Keratinocyte (primary cell): ENCODE measurements at regions not wholly inside any gene's neighbourhood (a gene's known extent, or its start where the extent isn't known, plus 50 kb on each side); places are given as distances from the start of the nearest gene placed in this dataset.
"Not testable (repeated sequence)": the region's sequence is repeated elsewhere in the genome, so short reads cannot be mapped to it uniquely, and the experiment has no call there.

Experiments
- DNase-seq: peaks from one replicate; pipeline ENCODE4 v3.0.0-alpha.2; 2011; ENCODE audit warnings: low read depth, missing footprints, low spot score
- FAIRE-seq: peaks from 2 replicates; lab custom pipeline; 2011; peaks lifted over from hg19 to GRCh38; lab: Jason Lieb, UNC
- H2AFZ ChIP-seq: 2 replicates; pipeline ENCODE4 v1.6.0; 2012; ENCODE audit warnings: low read length, control low read depth, inconsistent platforms; ENCODE audit not compliant: control insufficient read depth
- H3K27ac ChIP-seq: 2 replicates; pipeline ENCODE4 v1.5.1; 2011; ENCODE audit warnings: low read length; ENCODE audit not compliant: control insufficient read depth, insufficient read depth
- H3K27me3 ChIP-seq: 3 replicates; pipeline ENCODE4 v1.6.0; 2011; ENCODE audit warnings: low read length; ENCODE audit not compliant: control insufficient read depth, insufficient read depth; ENCODE audit errors: extremely low read depth
- H3K36me3 ChIP-seq, 2 experiments: 2 replicates in 1 of 2; 3 replicates in 1 of 2; pipeline ENCODE4 v1.5.1; 2011; ENCODE audit warnings: low read length in 2 of 2, mild to moderate bottlenecking in 1 of 2; ENCODE audit not compliant: control insufficient read depth in 2 of 2, insufficient read depth in 2 of 2; ENCODE audit errors: extremely low read depth in 1 of 2
- H3K4me1 ChIP-seq: 3 replicates; pipeline ENCODE4 v1.5.1; 2011; ENCODE audit warnings: low read length; ENCODE audit not compliant: control insufficient read depth, insufficient read depth; ENCODE audit errors: extremely low read depth
- H3K4me2 ChIP-seq: 3 replicates; pipeline ENCODE4 v1.6.0; 2011; ENCODE audit warnings: low read depth, low read length; ENCODE audit not compliant: control insufficient read depth, insufficient read depth; ENCODE audit errors: extremely low read depth
- H3K4me3 ChIP-seq, 3 experiments: fragments of 200-600 bp in 1 of 3; sonication (generic) in 1 of 3; 2 replicates in 2 of 3; 3 replicates in 1 of 3; pipeline ENCODE4 v1.5.1; 2011 to 2016; ENCODE audit warnings: low read length in 3 of 3, mild to moderate bottlenecking in 3 of 3, control low read depth in 2 of 3, inconsistent platforms in 1 of 3, low read depth in 1 of 3, mixed read lengths in 1 of 3, mixed run types in 1 of 3, moderate library complexity in 1 of 3; ENCODE audit not compliant: control insufficient read depth in 2 of 3, insufficient read depth in 2 of 3; ENCODE audit errors: extremely low read depth in 1 of 3
- H3K79me2 ChIP-seq: 2 replicates; pipeline ENCODE4 v1.6.0; 2012; ENCODE audit warnings: low read length; ENCODE audit not compliant: control insufficient read depth, insufficient read depth
- H3K9ac ChIP-seq: 3 replicates; pipeline ENCODE4 v1.6.0; 2011; ENCODE audit warnings: low read length; ENCODE audit not compliant: control insufficient read depth, insufficient read depth; ENCODE audit errors: extremely low read depth
- H3K9me1 ChIP-seq: 3 replicates; pipeline ENCODE4 v1.6.0; 2011; ENCODE audit warnings: low read length; ENCODE audit not compliant: control insufficient read depth, insufficient read depth; ENCODE audit errors: extremely low read depth
- H3K9me3 ChIP-seq: 2 replicates; pipeline ENCODE4 v1.5.1; 2012; ENCODE audit warnings: low read depth, low read length; ENCODE audit not compliant: control insufficient read depth
- H4K20me1 ChIP-seq: 3 replicates; pipeline ENCODE4 v1.6.0; 2011; ENCODE audit warnings: low read length; ENCODE audit not compliant: control insufficient read depth, insufficient read depth; ENCODE audit errors: extremely low read depth
- EZH2 ChIP-seq: IDR thresholded peaks from one replicate; pipeline ENCODE4 v1.6.1; 2012; ENCODE audit warnings: inconsistent platforms, mild to moderate bottlenecking, low read length, moderate library complexity
- dilution Hi-C: fragments of 300-500 bp; cut with MboI; formaldehyde crosslinking; loops from one replicate; pipeline ENCODE4 v1.7.0; 2020; ENCODE audit warnings: low sequenced_read_pairs; ENCODE audit not compliant: extremely low pct_ligation_motif_present
- TF ChIP-seq, protein P1 (sequence below), 3 experiments: IDR thresholded peaks in 1 of 3; conservative IDR thresholded peaks in 1 of 3; optimal IDR thresholded peaks in 1 of 3; 2 replicates in 2 of 3; 3 replicates in 1 of 3; pipeline versions ENCODE3 to v1.5.1; 2011; ENCODE audit warnings: low read length in 3 of 3, mild to moderate bottlenecking in 3 of 3, moderate library complexity in 2 of 3, control low read depth in 1 of 3, inconsistent platforms in 1 of 3; ENCODE audit not compliant: insufficient read depth in 2 of 3; ENCODE audit errors: extremely low read depth in 1 of 3

DNA sequence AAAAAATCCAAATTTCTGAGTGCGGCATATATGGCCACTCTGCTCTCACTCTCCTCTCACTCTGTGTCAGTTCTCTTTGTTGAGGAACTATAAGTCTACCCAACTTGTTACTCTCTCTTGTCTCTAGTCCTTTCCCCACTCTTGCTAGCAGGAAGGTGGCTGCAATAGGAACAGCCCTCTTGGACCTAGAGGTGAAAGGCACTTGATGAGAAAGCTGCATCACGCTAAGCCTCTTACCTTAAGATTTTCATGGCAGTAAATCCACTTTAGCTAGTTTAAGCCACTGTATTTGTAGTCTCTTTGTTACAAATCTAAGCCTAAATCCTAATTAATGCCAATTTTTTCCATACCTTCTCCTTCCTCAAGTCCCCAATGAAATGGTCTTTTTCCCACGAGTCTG is 189.9 kb downstream of the NKX6-1 start:
- no peak overlapping the region for H2AFZ ChIP-seq
- no peaks in the 10 kb centered on the region for H3K27me3 ChIP-seq
- no peaks in the 10 kb centered on the region for H3K36me3 ChIP-seq
- TF ChIP-seq, protein P1, sequence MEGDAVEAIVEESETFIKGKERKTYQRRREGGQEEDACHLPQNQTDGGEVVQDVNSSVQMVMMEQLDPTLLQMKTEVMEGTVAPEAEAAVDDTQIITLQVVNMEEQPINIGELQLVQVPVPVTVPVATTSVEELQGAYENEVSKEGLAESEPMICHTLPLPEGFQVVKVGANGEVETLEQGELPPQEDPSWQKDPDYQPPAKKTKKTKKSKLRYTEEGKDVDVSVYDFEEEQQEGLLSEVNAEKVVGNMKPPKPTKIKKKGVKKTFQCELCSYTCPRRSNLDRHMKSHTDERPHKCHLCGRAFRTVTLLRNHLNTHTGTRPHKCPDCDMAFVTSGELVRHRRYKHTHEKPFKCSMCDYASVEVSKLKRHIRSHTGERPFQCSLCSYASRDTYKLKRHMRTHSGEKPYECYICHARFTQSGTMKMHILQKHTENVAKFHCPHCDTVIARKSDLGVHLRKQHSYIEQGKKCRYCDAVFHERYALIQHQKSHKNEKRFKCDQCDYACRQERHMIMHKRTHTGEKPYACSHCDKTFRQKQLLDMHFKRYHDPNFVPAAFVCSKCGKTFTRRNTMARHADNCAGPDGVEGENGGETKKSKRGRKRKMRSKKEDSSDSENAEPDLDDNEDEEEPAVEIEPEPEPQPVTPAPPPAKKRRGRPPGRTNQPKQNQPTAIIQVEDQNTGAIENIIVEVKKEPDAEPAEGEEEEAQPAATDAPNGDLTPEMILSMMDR (optimal IDR thresholded peaks at IDR 0.05 in 1 of 3, IDR thresholded peaks at IDR 0.05 in 1 of 3, conservative IDR thresholded peaks at IDR 0.05 in 1 of 3; ENCODE audit: extremely low read depth in 1 of 3, insufficient read depth in 2 of 3, low read length in 3 of 3): no peak
- no peak for TF ChIP-seq EZH2
- no peaks in the 10 kb centered on the region for H3K4me1 ChIP-seq
- H4K20me1 ChIP-seq: no peaks in the 10 kb centered on the region
- DNase-seq (no peak), FAIRE-seq (no peak)
- no peaks in the 10 kb centered on the region for H3K9me1 ChIP-seq
- no peaks in the 10 kb centered on the region for H3K79me2 ChIP-seq
- no peak overlapping the region for H3K4me2 ChIP-seq
- H3K9me3 ChIP-seq: no peaks in the 10 kb centered on the region
- H3K27ac ChIP-seq: no peak overlapping the region
- dilution Hi-C loops: no loop called here
- H3K9ac ChIP-seq: no peak overlapping the region
- H3K4me3 ChIP-seq: no peak overlapping the region

DNA sequence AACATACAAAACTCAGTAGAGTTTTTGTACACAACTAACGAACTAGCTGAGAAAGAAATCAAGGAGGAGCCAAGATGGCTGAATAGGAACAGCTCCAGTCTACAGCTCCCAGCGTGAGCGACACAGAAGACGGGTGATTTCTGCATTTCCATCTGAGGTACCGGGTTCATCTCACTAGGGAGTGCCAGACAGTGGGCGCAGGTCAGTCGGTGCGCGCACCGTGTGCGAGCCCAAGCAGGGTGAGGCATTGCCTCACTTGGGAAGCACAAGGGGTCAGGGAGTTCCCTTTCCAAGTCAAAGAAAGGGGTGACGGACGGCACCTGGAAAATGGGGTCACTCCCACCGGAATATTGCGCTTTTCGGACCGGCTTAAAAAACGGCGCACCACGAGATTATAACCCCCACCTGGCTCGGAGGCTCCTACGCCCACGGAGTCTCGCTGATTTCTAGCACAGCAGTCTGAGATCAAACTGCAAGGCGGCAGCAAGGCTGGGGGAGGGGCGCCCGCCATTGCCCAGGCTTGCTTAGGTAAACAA is 200.3 kb downstream of the NKX6-1 start:
- H4K20me1 ChIP-seq, H3K4me1 ChIP-seq, H3K9me3 ChIP-seq, H3K27ac ChIP-seq, DNase-seq, dilution Hi-C loops, H3K4me3 ChIP-seq, H3K27me3 ChIP-seq, H2AFZ ChIP-seq, H3K79me2 ChIP-seq, H3K4me2 ChIP-seq, H3K36me3 ChIP-seq, H3K9me1 ChIP-seq, FAIRE-seq, H3K9ac ChIP-seq: not testable (repeated sequence)

DNA sequence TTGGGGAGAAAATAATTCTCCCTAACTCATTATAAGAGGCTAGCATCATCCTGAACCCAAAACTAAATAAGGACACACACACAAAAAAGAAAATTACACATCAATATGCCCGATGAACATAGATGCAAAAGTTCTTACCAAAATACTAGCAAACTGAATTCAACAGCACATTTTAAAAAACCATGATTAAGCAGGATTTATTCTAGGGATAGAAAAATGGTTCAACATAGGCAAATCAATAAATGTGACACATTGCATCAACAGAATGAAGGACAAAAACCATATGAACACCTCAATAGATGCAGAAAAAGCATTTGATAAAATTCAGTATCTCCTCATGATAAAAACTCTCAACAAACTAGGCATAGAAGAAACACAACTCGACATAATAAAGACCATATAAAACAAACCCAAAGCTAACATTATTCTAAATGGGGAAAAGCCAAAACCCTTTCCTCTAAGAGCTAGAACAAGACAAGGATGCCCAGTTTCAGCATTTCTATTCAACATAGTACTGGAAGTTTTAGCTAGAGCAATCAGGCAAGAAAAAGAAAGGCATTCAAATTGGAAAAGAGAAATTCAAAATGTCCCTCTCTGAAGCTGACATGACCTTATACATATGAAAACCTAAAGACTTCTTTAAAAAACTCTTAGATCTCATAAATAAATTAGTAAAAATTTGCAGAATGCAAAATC is 200.9 kb downstream of the NKX6-1 start:
- Histone ChIP-seq H3K9me1 (no peaks in the 10 kb centered on the region), H3K4me3 (no peak overlapping the region), H3K27me3 (no peaks in the 10 kb centered on the region), H3K9ac (no peak overlapping the region), H3K4me1 (no peaks in the 10 kb centered on the region), H3K27ac (no peak overlapping the region), H3K36me3 (no peaks in the 10 kb centered on the region), H3K79me2 (no peaks in the 10 kb centered on the region), H3K9me3 (no peaks in the 10 kb centered on the region), H4K20me1 (no peaks in the 10 kb centered on the region), H3K4me2 (no peak overlapping the region), H2AFZ (no peak overlapping the region)
- TF ChIP-seq, protein P1 (optimal IDR thresholded peaks at IDR 0.05 in 1 of 3, IDR thresholded peaks at IDR 0.05 in 1 of 3, conservative IDR thresholded peaks at IDR 0.05 in 1 of 3; ENCODE audit: extremely low read depth in 1 of 3, insufficient read depth in 2 of 3, low read length in 3 of 3): no peak
- no peak for TF ChIP-seq EZH2
- dilution Hi-C loops: no loop called here
- FAIRE-seq: no peak
- DNase-seq: no peak
